ENCODE measurements at regions not wholly inside any gene's neighbourhood (a gene's known extent, or its start where the extent isn't known, plus 50 kb on each side); places are given as distances from the start of the nearest gene placed in this dataset.
"Not testable (repeated sequence)": the region's sequence is repeated elsewhere in the genome, so short reads cannot be mapped to it uniquely, and the experiment has no call there.

DNA sequence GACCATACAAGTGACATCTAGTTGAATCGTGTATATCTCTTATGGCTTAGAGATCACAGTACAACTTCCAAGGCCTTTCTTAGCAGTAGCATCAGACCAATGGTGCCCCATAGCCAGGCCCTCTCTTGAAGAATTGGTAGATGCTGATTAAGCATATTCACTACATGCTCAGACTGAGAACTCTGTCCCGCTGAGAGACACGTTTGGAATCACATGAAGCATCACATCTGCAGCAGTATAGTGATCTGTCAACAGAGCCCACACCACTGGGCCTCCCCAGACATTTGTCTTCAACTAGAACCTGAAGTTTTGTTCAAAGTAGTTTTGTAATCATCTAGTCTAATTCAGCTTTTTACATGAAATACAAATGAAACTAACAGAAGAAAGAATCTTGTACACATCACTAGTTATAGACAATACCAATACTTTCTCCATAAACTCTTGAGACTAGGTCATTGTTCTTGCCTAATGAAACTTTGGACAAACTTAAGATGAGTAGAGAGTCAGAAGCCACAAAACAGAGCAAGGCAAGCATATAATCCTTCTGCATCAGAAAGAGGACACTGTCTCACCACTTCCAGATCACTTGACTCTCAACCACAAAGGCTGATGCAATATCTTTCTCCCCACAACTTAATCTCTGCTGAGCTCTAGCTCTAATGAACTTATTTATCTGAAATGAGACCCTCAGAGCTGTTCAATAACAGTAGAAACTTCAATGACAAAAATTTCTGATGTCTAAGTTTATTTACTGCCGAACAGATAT lies 182.7 kb downstream of the TBX18 start:
- DNase-seq (ENCODE audit: low read depth in 2 of 3, low spot score in 2 of 3) = no peak

DNA sequence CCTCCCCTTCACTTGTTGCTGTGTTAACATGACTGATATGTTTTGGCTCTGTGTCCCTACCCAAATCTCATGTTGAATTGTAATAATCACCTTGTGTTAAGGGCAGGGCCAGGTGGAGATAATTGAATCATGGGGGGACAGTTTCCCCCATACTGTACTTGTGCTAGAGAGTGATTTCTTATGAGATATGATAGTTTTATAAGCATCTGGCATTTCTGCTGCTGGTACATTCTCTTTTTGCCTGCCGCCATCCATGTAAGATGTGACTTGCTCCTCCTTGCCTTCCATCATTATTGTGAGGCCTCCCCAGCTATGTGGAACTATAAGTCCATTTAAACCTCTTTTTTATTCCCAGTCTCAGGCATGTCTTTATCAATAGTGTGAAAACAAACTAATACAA lies 185.0 kb downstream of the TBX18 start:
- no peak for DNase-seq (ENCODE audit: low read depth in 2 of 3, low spot score in 2 of 3)

DNA sequence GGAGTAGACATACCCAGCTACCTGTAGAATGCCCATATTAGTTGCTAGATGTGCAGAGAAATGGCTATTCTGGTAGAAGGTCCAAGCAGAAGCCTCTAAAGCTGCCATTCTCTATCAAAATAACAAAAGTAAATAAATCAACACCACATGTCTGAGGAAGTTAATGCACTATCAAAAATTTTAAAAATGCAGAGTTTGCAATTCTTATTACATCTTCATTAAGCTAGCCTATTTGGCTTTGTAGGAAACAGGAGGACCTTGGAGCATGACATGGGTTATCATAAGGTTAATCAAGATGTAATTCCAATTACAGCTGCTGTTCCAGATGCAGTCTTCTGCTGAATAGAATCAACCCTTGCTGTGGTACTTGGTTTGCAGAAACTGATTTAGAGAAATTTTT lies 188.4 kb downstream of the TBX18 start:
- DNase-seq (ENCODE audit: low read depth in 2 of 3, low spot score in 2 of 3) = no peak

DNA sequence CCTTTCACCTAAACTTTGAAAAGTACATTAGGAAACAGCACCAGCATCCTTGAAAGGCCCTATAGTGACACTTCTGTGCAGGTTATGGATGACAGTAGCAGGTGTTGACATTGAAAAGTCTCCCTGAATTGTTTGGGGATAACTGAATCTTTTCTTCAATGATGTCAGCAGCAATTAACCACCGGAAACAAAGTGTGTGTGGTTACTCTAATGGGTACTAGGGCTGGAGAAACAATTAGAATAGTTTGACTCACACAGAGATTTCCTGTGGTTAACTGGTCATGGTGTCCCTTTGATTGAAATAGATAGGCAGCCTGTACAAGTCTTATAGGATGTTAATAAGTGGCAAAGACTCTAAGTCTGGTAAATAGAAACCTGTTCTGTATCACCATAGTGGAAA lies 189.1 kb downstream of the TBX18 start:
- DNase-seq (ENCODE audit: low read depth in 2 of 3, low spot score in 2 of 3) = no peak

- no peak for DNase-seq (ENCODE audit: low read depth in 2 of 3, low spot score in 2 of 3)
Measured at GRCh38 chr6:84569882-84570281, 194.5 kb downstream of the TBX18 start.

DNA sequence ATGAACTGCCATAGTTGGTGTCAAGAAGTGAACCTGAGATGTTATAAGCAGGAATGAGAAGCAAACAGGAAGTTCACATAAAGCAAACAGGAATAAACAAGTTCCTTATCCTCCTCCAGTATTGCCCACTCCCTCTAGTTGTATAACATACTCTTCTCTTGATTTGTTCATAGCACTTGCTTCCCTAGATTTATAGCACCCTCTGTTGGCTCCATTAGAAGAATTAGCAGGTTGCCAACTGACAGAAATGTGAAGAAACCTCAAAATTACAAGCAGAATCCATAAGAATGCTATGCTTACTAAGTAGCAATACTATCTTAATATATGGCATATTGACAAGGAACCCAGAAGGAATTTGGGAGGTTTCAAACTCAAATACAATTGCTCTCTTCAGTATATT lies 195.4 kb downstream of the TBX18 start:
- DNase-seq (ENCODE audit: low read depth in 2 of 3, low spot score in 2 of 3) = no peak

GRCh38 chr6:84565718-84566117 lies 198.7 kb downstream of the TBX18 start:
- not testable (repeated sequence) for DNase-seq (ENCODE audit: low read depth in 2 of 3, low spot score in 2 of 3)

- DNase-seq (ENCODE audit: low read depth in 2 of 3, low spot score in 2 of 3) = no peak
Measured at GRCh38 chr6:84560436-84561390, 203.7 kb downstream of the TBX18 start.

DNA sequence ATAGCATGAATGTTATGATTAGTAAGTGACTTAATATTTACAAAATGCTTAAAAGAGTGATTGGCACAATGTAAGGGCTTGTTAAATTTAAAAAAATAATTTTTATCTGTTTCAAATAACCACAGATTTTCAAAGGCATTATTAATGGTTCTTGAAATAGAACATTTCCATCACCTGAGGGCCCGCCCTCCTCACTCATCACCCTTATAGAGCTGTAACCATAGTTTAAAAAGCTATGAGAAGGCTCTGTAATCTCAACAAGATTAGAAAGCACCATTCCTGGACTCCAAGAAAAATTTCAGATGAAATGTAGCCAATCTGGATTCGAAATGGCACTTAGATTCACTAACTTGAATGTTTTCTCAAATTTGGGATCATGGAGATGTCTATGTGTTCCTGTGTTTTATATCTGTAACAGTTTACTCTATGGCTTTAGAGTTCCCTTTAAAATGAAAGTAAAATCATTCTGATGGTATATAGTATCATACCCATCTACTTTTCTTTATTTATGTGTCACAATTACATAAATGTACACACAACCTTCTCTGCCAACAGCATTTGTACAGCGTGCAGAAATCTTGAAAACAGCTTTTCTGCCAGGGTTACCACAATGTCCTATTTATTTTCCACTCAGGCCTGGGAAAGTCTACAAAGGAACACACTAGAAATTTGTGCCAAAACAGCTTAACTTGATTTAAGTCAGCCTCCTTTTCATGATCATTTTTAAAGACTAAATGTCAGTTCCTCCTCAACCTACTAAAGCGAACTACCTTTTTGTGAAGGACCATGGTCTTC lies 207.7 kb downstream of the TBX18 start:
- no peak for DNase-seq (ENCODE audit: low read depth in 2 of 3, low spot score in 2 of 3)

DNA sequence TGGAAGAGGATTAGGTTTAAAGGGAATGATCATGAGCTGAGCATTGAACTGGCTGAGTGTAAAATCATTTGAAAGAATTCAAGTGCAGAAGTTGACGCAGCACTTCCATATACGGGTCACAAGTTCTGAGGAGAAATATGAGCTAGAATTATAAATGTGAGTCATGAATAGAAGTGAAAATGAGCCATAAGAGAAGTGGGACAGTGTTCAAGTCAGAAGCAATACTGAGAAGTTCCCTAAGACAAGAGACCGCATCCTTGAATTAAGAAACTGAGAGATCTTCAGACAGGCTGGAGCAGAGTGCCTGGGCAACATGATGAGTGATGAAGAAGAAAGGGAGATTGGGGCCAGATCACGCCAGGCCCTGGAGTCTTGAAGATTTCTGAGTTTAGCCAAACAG lies 209.7 kb downstream of the TBX18 start:
- DNase-seq (ENCODE audit: low read depth in 2 of 3, low spot score in 2 of 3) = no peak

DNA sequence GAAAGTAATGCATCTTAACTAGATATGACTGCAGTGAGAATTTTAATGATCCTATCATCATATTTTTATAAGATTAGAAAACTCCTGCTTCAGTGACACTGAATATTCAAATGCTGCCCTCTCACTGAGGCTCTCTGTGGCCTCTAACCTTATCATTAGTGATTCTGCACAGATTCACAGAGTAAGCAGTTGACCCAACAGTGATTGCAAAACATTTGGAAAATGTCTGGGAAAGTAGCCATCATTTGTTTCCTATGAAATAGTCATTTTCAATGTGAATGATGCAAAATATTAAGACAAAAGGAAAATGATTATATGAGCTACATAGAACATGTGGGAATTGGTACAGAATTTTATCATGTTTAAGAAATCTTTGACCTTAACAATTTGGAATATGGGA lies 210.3 kb downstream of the TBX18 start:
- DNase-seq (ENCODE audit: low read depth in 2 of 3, low spot score in 2 of 3) = no peak

DNA sequence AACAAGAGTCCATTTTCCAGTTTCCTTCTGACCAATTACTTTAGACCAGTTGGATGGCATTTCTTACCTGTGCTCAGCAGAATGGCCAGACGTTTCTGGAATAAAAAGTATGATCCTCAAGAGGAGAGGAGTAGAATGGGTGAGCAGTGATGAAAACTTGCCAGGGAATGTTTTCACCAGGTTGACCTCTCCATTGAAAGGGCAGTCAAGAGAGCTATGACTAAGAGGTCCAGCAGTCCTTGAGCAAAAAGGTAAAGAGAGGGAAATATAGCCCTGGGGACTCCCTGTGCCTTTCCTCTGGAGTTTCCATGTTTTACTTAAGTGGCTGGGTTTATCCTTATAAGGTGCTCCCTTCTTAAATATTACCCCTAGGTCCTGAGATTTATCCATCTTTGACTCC lies 210.9 kb downstream of the TBX18 start:
- DNase-seq (ENCODE audit: low read depth in 2 of 3, low spot score in 2 of 3) = no peak

- DNase-seq (ENCODE audit: low read depth in 2 of 3, low spot score in 2 of 3) = no peak
Measured at GRCh38 chr6:84551797-84552196, 212.6 kb downstream of the TBX18 start.

DNA sequence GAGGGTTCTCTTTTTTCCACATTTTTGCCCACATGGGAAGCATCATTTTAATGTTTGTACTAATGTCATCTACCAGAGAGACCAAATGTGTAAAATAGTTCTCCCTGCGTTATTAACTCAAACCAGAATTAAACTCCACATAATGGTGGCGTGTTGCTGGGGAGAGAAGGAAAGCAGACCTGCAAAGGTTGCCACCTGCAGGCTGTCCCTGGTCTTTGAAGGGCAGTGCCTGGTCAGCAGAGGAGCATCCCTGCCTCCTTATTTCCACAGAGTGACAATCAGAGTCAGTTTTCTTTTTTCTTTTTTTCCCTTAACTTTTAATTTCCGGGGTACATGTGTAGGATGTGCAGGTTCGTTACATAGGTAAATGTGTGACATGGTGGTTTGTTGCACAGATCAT lies 214.5 kb downstream of the TBX18 start:
- DNase-seq (ENCODE audit: low read depth in 2 of 3, low spot score in 2 of 3) = no peak

GRCh38 chr6:84547341-84547801 lies 217.0 kb downstream of the TBX18 start:
- DNase-seq (ENCODE audit: low read depth in 2 of 3, low spot score in 2 of 3) = no peak

DNA sequence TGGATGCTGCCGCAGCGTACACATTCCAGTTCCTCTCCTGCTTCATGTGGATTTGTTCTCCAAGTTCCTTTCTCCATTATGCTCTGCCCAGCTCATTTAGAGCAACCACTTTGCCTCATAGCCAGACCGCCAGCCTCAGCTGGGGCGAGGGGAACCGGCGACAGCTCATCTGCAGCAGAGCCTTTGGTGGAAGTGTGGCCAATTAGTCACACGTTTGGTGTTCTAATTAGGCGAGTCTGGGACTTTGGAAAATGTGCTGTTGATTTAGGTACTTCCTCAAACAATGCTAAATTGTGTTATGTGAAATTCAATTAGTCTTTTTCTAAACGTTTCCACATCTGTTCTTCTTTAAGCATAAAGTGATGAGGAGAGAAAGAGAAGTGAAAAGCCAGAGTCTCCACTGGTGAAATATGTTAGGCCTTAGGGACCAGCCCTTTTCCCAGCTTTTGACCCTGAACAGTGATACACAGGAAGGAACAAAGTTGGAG lies 217.9 kb downstream of the TBX18 start:
- DNase-seq (ENCODE audit: low read depth in 2 of 3, low spot score in 2 of 3) = no peak

DNA sequence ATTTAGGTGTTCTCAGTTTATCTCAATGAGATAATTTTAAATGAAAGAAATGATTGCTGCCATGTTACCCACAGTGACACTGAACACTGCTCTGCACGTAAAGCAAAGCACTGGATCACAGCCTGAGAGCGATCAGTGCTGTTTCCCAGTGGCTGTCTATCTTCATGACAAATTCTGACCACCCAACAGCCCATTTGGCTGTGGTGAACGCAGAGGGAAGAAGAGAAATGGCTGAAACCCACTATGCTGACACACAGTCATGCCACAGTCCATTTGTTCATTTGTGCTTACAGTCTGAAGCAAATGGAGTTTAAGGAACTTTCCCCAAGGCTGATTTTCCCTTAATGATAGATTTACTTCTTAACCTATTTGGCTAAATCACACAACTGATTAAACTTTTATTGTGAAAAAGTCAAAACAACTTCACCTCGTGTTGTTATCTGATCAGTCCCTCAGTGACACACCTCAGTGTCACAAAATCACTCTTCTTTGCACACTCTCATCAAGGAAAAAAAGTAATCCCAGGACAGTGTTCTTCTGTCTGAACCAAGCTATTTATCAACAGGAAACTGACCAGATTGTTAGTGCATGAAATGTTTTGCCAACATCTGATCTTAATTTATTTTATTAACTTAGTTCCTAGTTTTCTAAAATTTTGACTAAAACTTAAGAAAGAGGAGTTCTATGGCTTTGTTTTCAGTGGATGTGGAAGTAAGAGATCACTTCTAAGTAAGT lies 225.1 kb downstream of the TBX18 start:
- DNase-seq (ENCODE audit: low read depth in 2 of 3, low spot score in 2 of 3) = no peak

DNA sequence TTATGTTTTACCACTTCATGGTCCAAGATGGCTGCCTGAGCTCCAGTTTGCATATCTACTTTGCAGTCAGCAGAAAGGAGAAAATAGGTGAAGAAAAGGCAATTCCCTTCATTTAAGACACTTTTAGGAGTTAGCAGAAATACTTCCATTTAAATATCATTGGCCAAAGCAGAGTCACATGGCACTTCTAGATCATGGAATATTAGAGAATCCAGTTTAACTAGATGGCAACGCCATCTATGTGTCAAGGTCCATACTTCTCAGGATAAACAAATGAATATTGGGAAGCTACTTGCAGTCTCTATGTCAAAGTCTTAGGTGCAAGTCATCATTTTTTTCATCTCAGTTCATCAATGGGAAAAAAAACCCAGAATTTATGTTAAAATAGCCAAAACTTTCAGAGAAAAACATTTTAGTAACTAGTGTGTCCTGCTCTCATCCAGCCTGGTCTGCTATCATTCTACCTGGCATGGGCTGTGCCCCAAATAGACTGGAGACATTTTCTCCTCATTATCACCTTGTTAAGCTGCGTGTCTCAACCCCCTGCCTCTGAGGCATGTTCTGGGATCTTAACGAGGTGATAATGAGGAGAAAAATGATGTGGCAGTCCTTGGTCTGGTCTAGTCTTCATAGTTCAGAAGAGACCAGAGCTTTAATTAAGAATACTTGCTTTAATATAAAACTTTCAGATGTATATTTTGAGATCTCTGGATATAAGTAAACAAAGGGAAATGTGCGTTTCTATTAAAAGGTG lies 227.3 kb downstream of the TBX18 start:
- no peak for DNase-seq (ENCODE audit: low read depth in 2 of 3, low spot score in 2 of 3)

GRCh38 chr6:84528201-84528600 lies 236.2 kb downstream of the TBX18 start:
- no peak for DNase-seq (ENCODE audit: low read depth in 2 of 3, low spot score in 2 of 3)

DNA sequence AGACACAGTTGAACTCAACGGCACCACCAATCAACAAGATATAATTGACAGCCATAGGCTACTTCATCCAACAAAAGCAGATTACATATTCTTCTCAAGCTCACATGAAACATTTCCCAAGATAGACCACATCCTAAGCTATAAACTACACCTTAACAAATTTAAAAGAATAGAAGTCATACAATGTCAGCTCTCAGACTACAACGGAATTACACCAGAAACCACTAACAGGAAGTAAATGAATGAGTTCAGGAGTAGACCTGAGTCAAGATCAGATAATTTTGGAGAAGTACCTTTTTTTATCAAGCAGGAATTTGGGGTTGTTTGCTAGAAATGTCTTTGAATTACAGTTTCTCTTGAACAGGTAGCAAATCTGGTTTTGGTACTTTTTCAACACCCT lies 237.8 kb downstream of the TBX18 start:
- DNase-seq (ENCODE audit: low read depth in 2 of 3, low spot score in 2 of 3) = no peak
